ENCODE measurements at regions not wholly inside any gene's neighbourhood (a gene's known extent, or its start where the extent isn't known, plus 50 kb on each side); places are given as distances from the start of the nearest gene placed in this dataset.
"Not testable (repeated sequence)": the region's sequence is repeated elsewhere in the genome, so short reads cannot be mapped to it uniquely, and the experiment has no call there.

DNA sequence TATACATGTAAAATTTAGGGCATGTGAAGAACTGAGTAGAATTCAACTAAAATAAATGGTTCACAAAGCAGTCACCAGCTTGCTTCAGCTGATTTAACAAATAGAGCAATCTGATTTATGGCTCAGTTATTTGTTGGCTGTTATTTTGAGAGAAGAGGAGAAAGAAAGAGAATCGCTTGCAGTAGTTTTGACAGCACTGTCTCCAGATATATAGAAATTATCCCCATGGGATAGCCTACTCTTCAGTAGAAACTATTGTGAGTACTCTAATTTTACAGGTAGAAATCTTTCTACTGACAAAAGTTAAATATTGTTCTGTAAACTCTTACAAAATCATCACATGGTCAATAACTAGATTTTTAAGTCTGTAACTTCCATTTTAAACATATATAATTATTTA lies 1098.2 kb downstream of the MRPL39 start:
- no peak overlapping the region for H3K4me2 ChIP-seq
- H3K27me3 ChIP-seq: no peaks in the 10 kb centered on the region
- no peaks in the 10 kb centered on the region for H3K4me1 ChIP-seq
- no peak for TF ChIP-seq Cebpa-rat (IDR thresholded peaks at IDR 0.05)
- H3K4me3 ChIP-seq: no peak overlapping the region
- H3K9me3 ChIP-seq: peaks cover 7% of the 10 kb centered on the region; the same call in 1 of the 2 replicates
- no peak overlapping the region for H3K27ac ChIP-seq
- H4K20me1 ChIP-seq: no peaks in the 10 kb centered on the region
- H3K36me3 ChIP-seq: no peaks in the 10 kb centered on the region
- no peak overlapping the region for H3K9ac ChIP-seq

- no peak overlapping the region for H3K9ac ChIP-seq
- no peaks in the 10 kb centered on the region for H3K27me3 ChIP-seq
- no peak overlapping the region for H3K27ac ChIP-seq
- no peak overlapping the region for H3K4me2 ChIP-seq
- H3K9me3 ChIP-seq: no peaks in the 10 kb centered on the region
- H3K4me3 ChIP-seq: no peak overlapping the region
- H3K36me3 ChIP-seq: no peaks in the 10 kb centered on the region
- TF ChIP-seq Cebpa-rat (IDR thresholded peaks at IDR 0.05): no peak
- no peaks in the 10 kb centered on the region for H4K20me1 ChIP-seq
- peaks cover 9% of the 10 kb centered on the region for H3K4me1 ChIP-seq
Observed at GRCh38 chr21:24486973-24487372, 1120.3 kb downstream of the MRPL39 start.

DNA sequence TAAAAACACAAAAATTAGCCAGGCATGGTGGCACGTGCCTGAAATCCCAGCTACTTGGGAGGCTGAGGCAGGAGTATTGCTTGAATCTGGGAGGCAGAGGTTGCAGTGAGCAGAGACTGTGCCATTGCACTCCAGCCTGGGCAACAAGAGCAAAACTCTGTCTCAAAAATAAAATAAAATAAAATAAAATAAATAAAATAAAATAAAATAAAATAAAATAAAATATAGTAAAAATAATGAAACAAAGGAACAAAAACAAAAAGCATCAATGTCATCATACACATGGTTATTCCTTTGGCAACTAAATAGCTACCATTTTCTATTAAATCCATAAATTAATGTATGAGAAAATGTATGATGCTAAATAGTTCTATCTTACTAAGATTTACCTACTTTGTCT lies 1123.9 kb downstream of the MRPL39 start:
- H3K27ac ChIP-seq, H3K36me3 ChIP-seq, H3K4me3 ChIP-seq, H3K27me3 ChIP-seq, H3K9me3 ChIP-seq, H3K9ac ChIP-seq, H4K20me1 ChIP-seq, H3K4me2 ChIP-seq: not testable (repeated sequence)
- H3K4me1 ChIP-seq: peaks cover 14% of the 10 kb centered on the region

- Histone ChIP-seq H3K27me3 (no peaks in the 10 kb centered on the region), H3K4me1 (no peaks in the 10 kb centered on the region), H3K9me3 (no peaks in the 10 kb centered on the region), H3K9ac (no peak overlapping the region), H4K20me1 (no peaks in the 10 kb centered on the region), H3K36me3 (no peaks in the 10 kb centered on the region), H3K4me2 (no peak overlapping the region), H3K4me3 (no peak overlapping the region), H3K27ac (no peak overlapping the region)
- no peak for TF ChIP-seq Cebpa-rat (IDR thresholded peaks at IDR 0.05)
Observed at GRCh38 chr21:24470852-24471251, 1136.4 kb downstream of the MRPL39 start.

DNA sequence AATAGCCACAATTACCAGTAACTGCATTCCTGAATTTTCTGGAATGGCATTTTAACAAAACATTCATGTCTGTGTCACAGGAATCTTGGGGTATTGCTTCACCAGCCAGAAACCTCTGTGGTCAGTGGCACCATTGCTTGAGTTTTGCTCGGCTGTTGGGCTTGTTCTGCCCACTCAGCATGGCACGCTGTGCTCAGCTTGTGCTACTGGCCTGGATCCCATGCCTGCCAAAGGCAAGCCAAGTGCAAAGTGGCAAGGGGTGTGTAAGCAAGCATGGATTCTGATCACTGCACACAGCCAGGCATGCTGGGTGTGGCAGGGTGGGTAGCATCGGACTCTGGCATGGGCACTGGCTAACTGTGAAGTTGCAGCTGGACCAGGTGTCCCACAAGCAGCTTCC lies 1150.9 kb downstream of the MRPL39 start:
- Histone ChIP-seq H3K9me3 (no peaks in the 10 kb centered on the region), H4K20me1 (no peaks in the 10 kb centered on the region), H3K4me1 (no peaks in the 10 kb centered on the region), H3K27ac (no peak overlapping the region), H3K4me3 (no peak overlapping the region), H3K36me3 (no peaks in the 10 kb centered on the region), H3K9ac (no peak overlapping the region), H3K4me2 (no peak overlapping the region), H3K27me3 (no peaks in the 10 kb centered on the region)
- TF ChIP-seq Cebpa-rat (IDR thresholded peaks at IDR 0.05): no peak

DNA sequence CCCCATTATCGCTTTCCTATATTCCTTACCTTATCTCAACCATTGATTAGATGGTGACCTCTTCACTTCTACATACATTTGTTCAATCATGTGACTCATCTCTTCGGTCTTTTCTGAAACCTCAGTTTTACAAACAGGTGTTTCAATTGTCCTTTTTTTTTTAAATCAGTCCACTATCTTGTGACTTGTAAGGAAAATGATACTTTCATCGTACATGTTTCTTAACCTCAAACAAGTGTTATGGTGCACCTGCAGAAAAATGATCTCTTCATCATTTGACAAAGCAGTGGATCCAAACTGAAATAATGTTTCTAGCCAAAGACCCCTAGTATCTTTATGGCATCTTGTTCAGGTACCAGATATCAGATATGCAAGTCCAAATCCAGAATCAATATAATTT lies 1157.2 kb downstream of the MRPL39 start:
- no peak overlapping the region for H3K9ac ChIP-seq
- H3K27ac ChIP-seq: no peak overlapping the region
- H3K9me3 ChIP-seq: no peaks in the 10 kb centered on the region
- no peaks in the 10 kb centered on the region for H3K36me3 ChIP-seq
- H4K20me1 ChIP-seq: no peaks in the 10 kb centered on the region
- no peak overlapping the region for H3K4me3 ChIP-seq
- H3K27me3 ChIP-seq: no peaks in the 10 kb centered on the region
- H3K4me1 ChIP-seq: no peaks in the 10 kb centered on the region
- no peak for TF ChIP-seq Cebpa-rat (IDR thresholded peaks at IDR 0.05)
- H3K4me2 ChIP-seq: no peak overlapping the region

- H3K4me2 ChIP-seq: no peak overlapping the region
- no peaks in the 10 kb centered on the region for H3K36me3 ChIP-seq
- no peak for TF ChIP-seq Cebpa-rat (IDR thresholded peaks at IDR 0.05)
- no peak overlapping the region for H3K27ac ChIP-seq
- H4K20me1 ChIP-seq: no peaks in the 10 kb centered on the region
- H3K27me3 ChIP-seq: no peaks in the 10 kb centered on the region
- no peak overlapping the region for H3K9ac ChIP-seq
- no peaks in the 10 kb centered on the region for H3K4me1 ChIP-seq
- H3K9me3 ChIP-seq: no peaks in the 10 kb centered on the region
- no peak overlapping the region for H3K4me3 ChIP-seq
Observed at GRCh38 chr21:24445517-24445916, 1161.8 kb downstream of the MRPL39 start.

GRCh38 chr21:24444736-24445135 lies 1162.5 kb downstream of the MRPL39 start:
- Histone ChIP-seq H3K27me3 (no peaks in the 10 kb centered on the region), H3K4me1 (no peaks in the 10 kb centered on the region), H3K9ac (no peak overlapping the region), H4K20me1 (no peaks in the 10 kb centered on the region), H3K27ac (no peak overlapping the region), H3K36me3 (no peaks in the 10 kb centered on the region), H3K4me2 (no peak overlapping the region), H3K9me3 (no peaks in the 10 kb centered on the region), H3K4me3 (no peak overlapping the region)
- no peak for TF ChIP-seq Cebpa-rat (IDR thresholded peaks at IDR 0.05)

DNA sequence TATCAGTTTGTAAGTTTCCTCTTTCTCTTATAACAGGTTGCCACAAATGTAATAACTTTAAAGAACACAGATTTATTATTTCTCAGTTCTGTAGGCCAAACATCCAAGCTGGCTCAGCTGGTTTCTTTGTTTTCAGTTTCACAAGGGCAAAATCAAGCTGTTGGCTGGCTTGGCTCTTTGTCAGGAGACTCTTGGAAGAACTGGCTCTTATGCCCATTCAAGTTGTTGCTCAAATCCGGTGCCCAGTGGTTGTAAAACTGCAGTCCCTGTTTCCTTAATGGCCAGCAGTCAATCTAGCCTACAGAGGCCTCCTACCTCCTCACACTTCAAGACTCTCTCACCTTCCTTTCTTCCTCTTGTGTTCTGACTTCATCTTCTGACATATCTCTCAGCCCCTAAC lies 1171.0 kb downstream of the MRPL39 start:
- no peak overlapping the region for H3K4me3 ChIP-seq
- no peak for TF ChIP-seq Cebpa-rat (IDR thresholded peaks at IDR 0.05)
- no peak overlapping the region for H3K4me2 ChIP-seq
- no peaks in the 10 kb centered on the region for H4K20me1 ChIP-seq
- no peaks in the 10 kb centered on the region for H3K36me3 ChIP-seq
- H3K27ac ChIP-seq: no peak overlapping the region
- H3K27me3 ChIP-seq: no peaks in the 10 kb centered on the region
- no peaks in the 10 kb centered on the region for H3K9me3 ChIP-seq
- no peak overlapping the region for H3K9ac ChIP-seq
- H3K4me1 ChIP-seq: no peaks in the 10 kb centered on the region

DNA sequence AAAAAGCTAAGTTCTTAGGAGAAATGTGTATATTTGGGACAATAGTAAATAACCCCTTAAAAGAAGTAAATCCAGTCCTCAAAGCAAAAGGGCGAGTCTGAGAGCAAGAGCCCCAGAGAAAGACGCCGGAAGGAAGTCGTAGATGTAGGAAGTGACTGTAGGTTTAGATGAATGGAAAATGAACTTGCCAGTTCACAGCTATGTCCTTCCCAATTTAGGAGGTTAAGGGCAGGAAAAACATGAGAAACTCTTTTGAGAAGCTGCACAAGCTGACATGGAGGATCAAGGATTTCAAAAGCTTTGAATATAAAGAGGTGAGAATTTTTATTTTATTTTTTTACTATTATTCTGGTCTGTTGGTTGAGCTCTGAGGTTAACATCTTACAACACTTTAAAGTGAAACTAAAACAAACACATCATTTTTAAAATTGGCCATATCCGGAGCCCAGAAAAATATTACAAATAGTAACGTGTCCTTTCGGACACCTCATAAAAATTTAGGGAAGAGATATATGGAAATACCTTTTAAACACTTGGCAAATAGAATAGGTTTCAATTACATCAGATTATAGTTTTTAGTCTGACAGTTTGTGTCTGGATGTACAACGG lies 1178.6 kb downstream of the MRPL39 start:
- H3K27me3 ChIP-seq: no peaks in the 10 kb centered on the region
- H3K9me3 ChIP-seq: no peaks in the 10 kb centered on the region
- H3K4me1 ChIP-seq: no peaks in the 10 kb centered on the region
- no peak overlapping the region for H3K4me3 ChIP-seq
- no peak overlapping the region for H3K27ac ChIP-seq
- H3K4me2 ChIP-seq: no peak overlapping the region
- TF ChIP-seq Cebpa-rat (IDR thresholded peaks at IDR 0.05): no peak
- no peaks in the 10 kb centered on the region for H4K20me1 ChIP-seq
- no peak overlapping the region for H3K9ac ChIP-seq
- no peaks in the 10 kb centered on the region for H3K36me3 ChIP-seq

DNA sequence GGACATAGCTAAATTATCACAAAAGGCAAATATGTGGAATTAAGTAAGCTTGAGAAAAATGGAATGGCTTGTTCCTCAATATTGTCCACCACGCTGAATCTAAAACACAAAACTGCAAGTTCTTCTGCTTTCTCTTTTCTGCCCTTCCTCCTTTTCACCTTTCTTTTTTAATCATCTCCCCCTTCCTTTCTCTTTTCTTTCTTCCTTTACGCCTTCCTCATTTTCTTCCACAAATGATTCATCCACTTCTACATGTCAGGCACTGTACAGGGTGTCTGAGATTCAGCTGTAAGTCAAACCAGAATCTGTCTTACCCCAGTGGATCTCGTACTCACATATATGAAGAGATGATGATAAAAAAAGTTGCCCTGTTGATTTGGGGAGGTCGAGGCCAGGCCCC lies 1182.5 kb downstream of the MRPL39 start:
- Histone ChIP-seq H3K4me2 (no peak overlapping the region), H3K4me3 (no peak overlapping the region), H3K27ac (no peak overlapping the region), H3K36me3 (no peaks in the 10 kb centered on the region), H3K4me1 (no peaks in the 10 kb centered on the region), H3K9me3 (peaks cover 3% of the 10 kb centered on the region), H3K9ac (no peak overlapping the region), H4K20me1 (no peaks in the 10 kb centered on the region), H3K27me3 (no peaks in the 10 kb centered on the region)
- no peak for TF ChIP-seq Cebpa-rat (IDR thresholded peaks at IDR 0.05)
